PFSK-1 (cell line): ENCODE measurements at regions not wholly inside any gene's neighbourhood (a gene's known extent, or its start where the extent isn't known, plus 50 kb on each side); places are given as distances from the start of the nearest gene placed in this dataset.

Experiments used
- POLR2AphosphoS5 ChIP-seq: IDR thresholded peaks from 2 replicates; pipeline ENCODE4 v1.6.1; 2012; ENCODE audit warnings: low read depth, mild to moderate bottlenecking, control low read depth, low read length, moderate library complexity
- REST ChIP-seq, 2 experiments: IDR thresholded peaks; 2 replicates each; pipeline versions ENCODE4 v1.6.1 to v1.8.0; 2011 to 2012; ENCODE audit warnings: low read depth in 2 of 2, low read length in 2 of 2, control low read depth in 1 of 2, inconsistent platforms in 1 of 2, mild to moderate bottlenecking in 1 of 2, moderate library complexity in 1 of 2; ENCODE audit not compliant: insufficient read depth in 1 of 2
- SIN3A ChIP-seq: IDR thresholded peaks from 2 replicates; pipeline ENCODE4 v1.6.1; 2012; ENCODE audit warnings: mild to moderate bottlenecking, low read length, moderate library complexity, borderline replicate concordance; ENCODE audit not compliant: insufficient read depth
- TAF1 ChIP-seq: IDR thresholded peaks from 2 replicates; pipeline ENCODE4 v1.6.1; 2012; ENCODE audit warnings: low read length, control low read depth, borderline replicate concordance; ENCODE audit not compliant: insufficient read depth

DNA sequence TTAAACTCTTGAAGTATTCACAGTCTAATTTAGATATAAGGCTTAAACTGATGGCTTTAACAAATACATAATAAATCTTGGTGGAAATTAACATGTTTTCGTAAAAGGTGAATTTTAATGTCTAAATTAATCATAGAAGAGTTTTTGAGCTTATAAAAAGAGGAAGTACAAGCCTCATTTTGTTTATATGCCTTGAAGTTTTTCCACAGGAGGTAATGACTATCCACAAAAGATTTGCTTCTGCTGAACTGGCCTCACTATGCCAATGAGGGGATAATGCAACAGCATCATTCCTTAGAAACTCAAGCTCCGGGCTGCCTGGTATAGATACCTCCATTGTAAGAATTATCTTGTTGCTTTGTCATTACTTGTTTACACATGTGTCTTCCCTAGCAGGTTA, 175.6 kb downstream of the DUSP6 start:
- TF ChIP-seq POLR2AphosphoS5 (no peak), REST (IDR thresholded peaks at IDR 0.05; ENCODE audit: insufficient read depth in 1 of 2, low read depth in 2 of 2, low read length in 2 of 2) (no peak), SIN3A (no peak), TAF1 (no peak)
